H9 (cell line): ENCODE measurements at regions not wholly inside any gene's neighbourhood (a gene's known extent, or its start where the extent isn't known, plus 50 kb on each side); places are given as distances from the start of the nearest gene placed in this dataset.

Source experiments
- DNase-seq: peaks from one replicate; pipeline ENCODE4 v3.0.0-alpha.2; 2017
- H2AFZ ChIP-seq: one replicate; pipeline ENCODE4 v1.6.1; 2013; ENCODE audit warnings: mild to moderate bottlenecking, low read length, control low read depth, moderate library complexity
- H2AK5ac ChIP-seq: 2 replicates; pipeline ENCODE4 v1.6.1; 2013; ENCODE audit warnings: low read length, control low read depth, mixed read lengths; ENCODE audit not compliant: insufficient read length
- H2BK120ac ChIP-seq: one replicate; pipeline ENCODE4 v1.6.1; 2013; ENCODE audit warnings: low read depth, mild to moderate bottlenecking, low read length, control low read depth, inconsistent platforms; ENCODE audit not compliant: poor library complexity, severe bottlenecking
- H2BK12ac ChIP-seq: 2 replicates; pipeline ENCODE4 v1.6.1; 2013; ENCODE audit warnings: low read length, control low read depth, mixed read lengths, low read depth; ENCODE audit not compliant: insufficient read length
- H2BK15ac ChIP-seq: 2 replicates; pipeline ENCODE4 v1.6.1; 2013; ENCODE audit warnings: low read depth, low read length, control low read depth
- H2BK20ac ChIP-seq: one replicate; pipeline ENCODE4 v1.6.1; 2013; ENCODE audit warnings: low read depth, mild to moderate bottlenecking, low read length, control low read depth, inconsistent platforms; ENCODE audit not compliant: poor library complexity, severe bottlenecking
- H2BK5ac ChIP-seq: 2 replicates; pipeline ENCODE4 v1.6.1; 2013; ENCODE audit warnings: low read length, control low read depth, mixed read lengths; ENCODE audit not compliant: insufficient read length
- H3K14ac ChIP-seq: 2 replicates; pipeline ENCODE4 v1.6.1; 2013; ENCODE audit warnings: low read length, control low read depth; ENCODE audit not compliant: insufficient read depth
- H3K18ac ChIP-seq: 2 replicates; pipeline ENCODE4 v1.6.1; 2013; ENCODE audit warnings: low read depth, mild to moderate bottlenecking, mixed read lengths, low read length, control low read depth; ENCODE audit not compliant: insufficient read length
- H3K23ac ChIP-seq: 2 replicates; pipeline ENCODE4 v1.6.1; 2013; ENCODE audit warnings: low read length, control low read depth, mixed read lengths, low read depth; ENCODE audit not compliant: insufficient read length
- H3K23me2 ChIP-seq: 2 replicates; pipeline ENCODE4 v1.6.1; 2013; ENCODE audit warnings: low read depth, mild to moderate bottlenecking, mixed read lengths, low read length, control low read depth; ENCODE audit not compliant: insufficient read length, poor library complexity, severe bottlenecking
- H3K27ac ChIP-seq: 2 replicates; pipeline ENCODE4 v1.5.1; 2013; ENCODE audit warnings: low read length, control low read depth, mixed read lengths, low read depth; ENCODE audit not compliant: insufficient read length
- H3K27me3 ChIP-seq: 2 replicates; pipeline ENCODE4 v1.6.1; 2013; ENCODE audit warnings: low read length, control low read depth, inconsistent platforms; ENCODE audit not compliant: insufficient read depth
- H3K4ac ChIP-seq: 2 replicates; pipeline ENCODE4 v1.6.1; 2013; ENCODE audit warnings: low read depth, mild to moderate bottlenecking, control low read depth, inconsistent platforms, low read length, moderate library complexity
- H3K4me1 ChIP-seq: 2 replicates; pipeline ENCODE4 v1.6.1; 2013; ENCODE audit warnings: low read length, control low read depth, inconsistent platforms; ENCODE audit not compliant: insufficient read depth
- H3K4me2 ChIP-seq: 2 replicates; pipeline ENCODE4 v1.6.1; 2013; ENCODE audit warnings: low read length, control low read depth, mixed read lengths; ENCODE audit not compliant: insufficient read length, insufficient read depth
- H3K56ac ChIP-seq: 2 replicates; pipeline ENCODE4 v1.6.1; 2013; ENCODE audit warnings: low read depth, mild to moderate bottlenecking, mixed read lengths, low read length, control low read depth; ENCODE audit not compliant: insufficient read length
- H3K79me1 ChIP-seq: 2 replicates; pipeline ENCODE4 v1.6.1; 2013; ENCODE audit warnings: low read depth, mild to moderate bottlenecking, moderate library complexity, low read length, control low read depth, inconsistent platforms; ENCODE audit not compliant: insufficient read depth, poor library complexity, severe bottlenecking
- H3K79me2 ChIP-seq: 2 replicates; pipeline ENCODE4 v1.6.1; 2013; ENCODE audit warnings: low read length, control low read depth, inconsistent platforms; ENCODE audit not compliant: insufficient read depth
- H3K9ac ChIP-seq: 2 replicates; pipeline ENCODE4 v1.6.1; 2013; ENCODE audit warnings: low read length, control low read depth, mixed read lengths; ENCODE audit not compliant: insufficient read length; ENCODE audit errors: extremely low read depth
- H3K9me3 ChIP-seq: one replicate; pipeline ENCODE4 v1.6.1; 2013; ENCODE audit warnings: low read depth, low read length, inconsistent platforms; ENCODE audit not compliant: control insufficient read depth
- H3T11ph ChIP-seq: one replicate; pipeline ENCODE4 v1.6.1; 2013; ENCODE audit warnings: mild to moderate bottlenecking, low read length, control low read depth, inconsistent platforms
- H4K20me1 ChIP-seq: one replicate; pipeline ENCODE4 v1.6.1; 2013; ENCODE audit not compliant: control insufficient read depth, insufficient read length, insufficient read depth
- H4K5ac ChIP-seq: 2 replicates; pipeline ENCODE4 v1.6.1; 2013; ENCODE audit warnings: low read depth, mild to moderate bottlenecking, mixed read lengths, low read length, control low read depth; ENCODE audit not compliant: insufficient read length
- H4K8ac ChIP-seq: replicated peaks from 2 replicates; pipeline ENCODE4 v1.6.1; 2013; ENCODE audit warnings: low read length, control low read depth, mixed read lengths, low read depth; ENCODE audit not compliant: insufficient read length
- H4K91ac ChIP-seq: 2 replicates; pipeline ENCODE4 v1.6.1; 2013; ENCODE audit warnings: low read depth, mild to moderate bottlenecking, moderate library complexity, mixed read lengths, low read length, control low read depth; ENCODE audit not compliant: insufficient read length
- H3K27ac Mint-ChIP-seq, 3 experiments: 2 replicates in 2 of 3; 3 replicates in 1 of 3; pipeline ENCODE4 v1.8.0; 2020 to 2021; ENCODE audit warnings: mixed read lengths in 3 of 3, mild to moderate bottlenecking in 1 of 3, moderate library complexity in 1 of 3
- H3K27me3 Mint-ChIP-seq: 2 replicates; pipeline ENCODE4 v1.8.0; 2021; ENCODE audit warnings: low read depth, mild to moderate bottlenecking, moderate library complexity, mixed read lengths
- H3K36me3 Mint-ChIP-seq, 3 experiments: 2 replicates in 2 of 3; 3 replicates in 1 of 3; pipeline ENCODE4 v1.8.0; 2020 to 2021; ENCODE audit warnings: low read depth in 3 of 3, mixed read lengths in 3 of 3; ENCODE audit not compliant: insufficient read depth in 1 of 3
- H3K4me1 Mint-ChIP-seq, 2 experiments: 2 replicates each; pipeline ENCODE4 v1.8.0; 2020; ENCODE audit warnings: mixed read lengths in 2 of 2
- H3K4me3 Mint-ChIP-seq, 2 experiments: 2 replicates in 1 of 2; 3 replicates in 1 of 2; pipeline ENCODE4 v1.8.0; 2020 to 2021; ENCODE audit warnings: mild to moderate bottlenecking in 2 of 2, mixed read lengths in 2 of 2, moderate library complexity in 1 of 2
- H3K9me3 Mint-ChIP-seq, 2 experiments: 2 replicates in 1 of 2; 3 replicates in 1 of 2; pipeline ENCODE4 v1.8.0; 2020; ENCODE audit warnings: mild to moderate bottlenecking in 2 of 2, mixed read lengths in 2 of 2, moderate library complexity in 1 of 2
- WGBS: extraction: QIAGEN DNeasy Blood & Tissue Kit; methylation state at CpG from one replicate; pipeline ENCODE4 v1.1.7; 2013; ENCODE audit warnings: missing lambda C conversion rate, low lambda C conversion rate, mixed read lengths; ENCODE audit not compliant: insufficient read length; ENCODE audit errors: extremely low coverage; 5-methylcytosine and 5-hydroxymethylcytosine counted together
- TF ChIP-seq, protein P1 (sequence below): fragments of 200-600 bp; sonication (generic); conservative IDR thresholded peaks from 3 replicates; pipeline ENCODE4 v1.8.0; 2021; ENCODE audit warnings: antibody characterized with exemption, mild to moderate bottlenecking

- Histone ChIP-seq H4K91ac (no peak overlapping the region), H3K4ac (no peak overlapping the region), H3K79me1 (no peaks in the 10 kb centered on the region), H3K27me3 (no peaks in the 10 kb centered on the region), H4K5ac (no peak overlapping the region), H4K20me1 (no peaks in the 10 kb centered on the region), H3K27ac (no peak overlapping the region), H2BK5ac (no peak overlapping the region), H3K4me1 (no peaks in the 10 kb centered on the region), H3K79me2 (no peaks in the 10 kb centered on the region), H2BK20ac (no peak overlapping the region), H3T11ph (no peak overlapping the region), H2AK5ac (no peak overlapping the region), H2BK120ac (no peak overlapping the region), H3K4me2 (no peak overlapping the region), H2BK12ac (no peak overlapping the region), H2AFZ (no peak overlapping the region), H3K23me2 (no peaks in the 10 kb centered on the region), H3K9ac (no peak overlapping the region), H2BK15ac (no peak overlapping the region), H3K18ac (no peak overlapping the region), H3K23ac (no peak overlapping the region), H4K8ac (no peak overlapping the region), H3K9me3 (no peaks in the 10 kb centered on the region), H3K14ac (no peak overlapping the region), H3K56ac (no peak overlapping the region)
- TF ChIP-seq, protein P1, sequence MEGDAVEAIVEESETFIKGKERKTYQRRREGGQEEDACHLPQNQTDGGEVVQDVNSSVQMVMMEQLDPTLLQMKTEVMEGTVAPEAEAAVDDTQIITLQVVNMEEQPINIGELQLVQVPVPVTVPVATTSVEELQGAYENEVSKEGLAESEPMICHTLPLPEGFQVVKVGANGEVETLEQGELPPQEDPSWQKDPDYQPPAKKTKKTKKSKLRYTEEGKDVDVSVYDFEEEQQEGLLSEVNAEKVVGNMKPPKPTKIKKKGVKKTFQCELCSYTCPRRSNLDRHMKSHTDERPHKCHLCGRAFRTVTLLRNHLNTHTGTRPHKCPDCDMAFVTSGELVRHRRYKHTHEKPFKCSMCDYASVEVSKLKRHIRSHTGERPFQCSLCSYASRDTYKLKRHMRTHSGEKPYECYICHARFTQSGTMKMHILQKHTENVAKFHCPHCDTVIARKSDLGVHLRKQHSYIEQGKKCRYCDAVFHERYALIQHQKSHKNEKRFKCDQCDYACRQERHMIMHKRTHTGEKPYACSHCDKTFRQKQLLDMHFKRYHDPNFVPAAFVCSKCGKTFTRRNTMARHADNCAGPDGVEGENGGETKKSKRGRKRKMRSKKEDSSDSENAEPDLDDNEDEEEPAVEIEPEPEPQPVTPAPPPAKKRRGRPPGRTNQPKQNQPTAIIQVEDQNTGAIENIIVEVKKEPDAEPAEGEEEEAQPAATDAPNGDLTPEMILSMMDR, result no peak
- Mint-ChIP-seq H3K4me3 (no peak overlapping the region), H3K27me3 (peaks cover 3% of the 10 kb centered on the region), H3K9me3 (peaks cover 0 to 6% of the 10 kb centered on the region in 2 experiments; a peak in 2 of 5 replicates), H3K4me1 (no peaks in the 10 kb centered on the region), H3K36me3 (no peaks in the 10 kb centered on the region; a peak in 1 of 7 replicates), H3K27ac (no peak overlapping the region)
- DNase-seq, result no peak
- no CpG with 5 or more reads among the region's 3 CpGs for WGBS
These were observed 406.1 kb upstream of the AUTS2 start for GRCh38 chr7:69192134-69192533.
